ENCODE measurements at regions not wholly inside any gene's neighbourhood (a gene's known extent, or its start where the extent isn't known, plus 50 kb on each side); places are given as distances from the start of the nearest gene placed in this dataset.

GRCh38 chr6:4560221-4561077, 215.8 kb upstream of the CDYL start:
- H3K4me3 Mint-ChIP-seq = no peak overlapping the region
- no peak overlapping the region for H3K27ac Mint-ChIP-seq

GRCh38 chr6:4559281-4559875, 216.8 kb upstream of the CDYL start:
- peaks cover 5% of the 10 kb centered on the region for H3K9me3 Mint-ChIP-seq

More at GRCh38 chr6:4560221-4561077, 215.8 kb upstream of the CDYL start:
- peaks cover 5% of the 10 kb centered on the region for H3K9me3 Mint-ChIP-seq
- H3K27me3 Mint-ChIP-seq = peaks cover 3% of the 10 kb centered on the region
- TF ChIP-seq CTCF (conservative IDR thresholded peaks at IDR 0.05) = no peak
- no peaks in the 10 kb centered on the region for H3K36me3 Mint-ChIP-seq
- no peak for DNase-seq (ENCODE audit: extremely low spot score, unreplicated experiment)
- peaks cover 12% of the 10 kb centered on the region for H3K4me1 Mint-ChIP-seq (ENCODE audit: unreplicated experiment)

DNA sequence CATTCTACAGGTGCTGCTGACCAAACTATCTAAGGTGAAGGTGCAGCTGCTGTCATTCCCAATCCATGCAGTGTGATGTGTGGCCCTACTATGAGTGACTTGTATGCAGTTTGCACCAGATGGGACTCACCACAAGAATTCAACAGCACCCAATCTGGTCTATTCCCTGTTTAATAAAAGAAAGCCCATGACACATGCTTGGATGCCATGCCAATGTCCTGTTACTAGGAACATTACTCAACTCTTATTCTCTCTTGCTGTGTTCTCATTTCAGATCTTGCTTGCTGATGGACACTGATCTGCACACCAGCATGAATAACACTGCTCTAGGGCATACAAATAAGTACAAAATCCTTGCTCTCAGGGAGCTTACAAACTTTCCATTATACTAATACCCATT, 221.6 kb upstream of the CDYL start:
- no peak for DNase-seq (ENCODE audit: extremely low spot score, unreplicated experiment)
- peaks cover 10% of the 10 kb centered on the region for H3K27me3 Mint-ChIP-seq
- no peaks in the 10 kb centered on the region for H3K9me3 Mint-ChIP-seq
- H3K36me3 Mint-ChIP-seq = no peaks in the 10 kb centered on the region
- no peaks in the 10 kb centered on the region for H3K4me1 Mint-ChIP-seq (ENCODE audit: unreplicated experiment)
- H3K4me3 Mint-ChIP-seq = no peak overlapping the region
- no peak for TF ChIP-seq CTCF (conservative IDR thresholded peaks at IDR 0.05)
- no peak overlapping the region for H3K27ac Mint-ChIP-seq

More at GRCh38 chr6:4559281-4559875, 216.8 kb upstream of the CDYL start:
- no peak overlapping the region for H3K27ac Mint-ChIP-seq
- H3K4me3 Mint-ChIP-seq = no peak overlapping the region
- no peaks in the 10 kb centered on the region for H3K36me3 Mint-ChIP-seq
- TF ChIP-seq CTCF (conservative IDR thresholded peaks at IDR 0.05) = no peak
- H3K4me1 Mint-ChIP-seq (ENCODE audit: unreplicated experiment) = peaks cover 9% of the 10 kb centered on the region
- H3K27me3 Mint-ChIP-seq = peaks cover 3% of the 10 kb centered on the region
- no peak for DNase-seq (ENCODE audit: extremely low spot score, unreplicated experiment)

- no peak overlapping the region for H3K4me3 Mint-ChIP-seq
- DNase-seq (ENCODE audit: extremely low spot score, unreplicated experiment) = no peak
- no peak for TF ChIP-seq CTCF (conservative IDR thresholded peaks at IDR 0.05)
- peaks cover 10% of the 10 kb centered on the region for H3K27me3 Mint-ChIP-seq
- no peaks in the 10 kb centered on the region for H3K36me3 Mint-ChIP-seq
- H3K9me3 Mint-ChIP-seq = no peaks in the 10 kb centered on the region
- H3K27ac Mint-ChIP-seq = no peak overlapping the region
- H3K4me1 Mint-ChIP-seq (ENCODE audit: unreplicated experiment) = no peaks in the 10 kb centered on the region
Measured at GRCh38 chr6:4553387-4553786, 222.8 kb upstream of the CDYL start.

- Mint-ChIP-seq H3K27ac (no peak overlapping the region), H3K4me3 (no peak overlapping the region), H3K4me1 (ENCODE audit: unreplicated experiment) (no peaks in the 10 kb centered on the region), H3K9me3 (no peaks in the 10 kb centered on the region), H3K36me3 (no peaks in the 10 kb centered on the region), H3K27me3 (peaks cover 10% of the 10 kb centered on the region)
- DNase-seq (ENCODE audit: extremely low spot score, unreplicated experiment) = no peak
- TF ChIP-seq CTCF (conservative IDR thresholded peaks at IDR 0.05) = no peak
Measured at GRCh38 chr6:4550227-4550597, 226.0 kb upstream of the CDYL start.

Data from type B pancreatic cell (in vitro differentiated cells).